ENCODE measurements at regions not wholly inside any gene's neighbourhood (a gene's known extent, or its start where the extent isn't known, plus 50 kb on each side); places are given as distances from the start of the nearest gene placed in this dataset.
"Not testable (repeated sequence)": the region's sequence is repeated elsewhere in the genome, so short reads cannot be mapped to it uniquely, and the experiment has no call there.

GRCh38 chr1:194860248-194861201 lies 1674.1 kb upstream of the B3GALT2 start:
- no peaks in the 10 kb centered on the region for H3K9me3 ChIP-seq (ENCODE audit: insufficient read depth, low read depth, low read length)

DNA sequence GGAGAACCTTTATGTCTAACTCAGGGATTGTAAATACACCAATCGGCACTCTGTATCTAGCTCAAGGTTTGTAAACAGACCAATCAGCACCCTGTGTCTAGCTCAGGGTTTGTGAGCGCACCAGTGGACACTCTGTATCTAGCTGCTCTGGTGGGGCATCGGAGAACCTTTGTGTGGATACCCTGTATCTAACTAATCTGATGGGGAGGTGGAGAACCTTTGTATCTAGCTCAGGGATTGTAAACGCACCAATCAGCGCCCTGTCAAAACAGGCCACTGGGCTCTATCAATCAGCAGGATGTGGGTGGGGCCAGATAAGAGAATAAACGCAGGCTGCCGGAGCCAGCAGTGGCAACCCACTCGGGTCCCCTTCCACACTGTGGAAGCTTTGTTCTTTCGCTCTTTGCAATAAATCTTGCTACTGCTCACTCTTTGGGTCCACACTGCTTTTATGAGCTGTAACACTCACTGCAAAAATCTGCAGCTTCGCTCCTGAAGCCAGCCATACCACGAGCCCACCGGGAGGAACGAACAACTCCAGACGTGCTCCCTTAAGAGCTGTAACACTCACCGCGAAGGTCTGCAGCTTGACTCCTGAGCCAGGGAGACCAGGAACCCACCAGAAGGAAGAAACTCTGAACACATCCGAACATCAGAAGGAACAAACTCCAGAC lies 1673.2 kb upstream of the B3GALT2 start:
- H3K27me3 ChIP-seq (ENCODE audit: insufficient read depth, low read length, poor library complexity, severe bottlenecking); H4K20me1 ChIP-seq (ENCODE audit: insufficient read depth, low read length, poor library complexity, severe bottlenecking); H3K79me2 ChIP-seq (ENCODE audit: insufficient read depth, low read length); H3K9me3 ChIP-seq (ENCODE audit: insufficient read depth, low read depth, low read length); H3F3A ChIP-seq (ENCODE audit: low read depth); H3K9me2 ChIP-seq (replicated peaks; ENCODE audit: low read depth, low read length); H2AFZ ChIP-seq (ENCODE audit: low read length); H3K4me3 ChIP-seq (ENCODE audit: low read length, poor library complexity, severe bottlenecking); H3K36me3 ChIP-seq (ENCODE audit: insufficient read depth, low read length); H3K4me1 ChIP-seq (ENCODE audit: insufficient read depth, low read length, poor library complexity, severe bottlenecking); H3K4me2 ChIP-seq (ENCODE audit: low read depth, low read length, poor library complexity, severe bottlenecking); H3K9ac ChIP-seq (ENCODE audit: low read depth, low read length, poor library complexity, severe bottlenecking): not testable (repeated sequence)

More at GRCh38 chr1:194860248-194861201, 1674.1 kb upstream of the B3GALT2 start:
- no peaks in the 10 kb centered on the region for H3K36me3 ChIP-seq (ENCODE audit: insufficient read depth, low read length)
- H3K4me2 ChIP-seq (ENCODE audit: low read depth, low read length, poor library complexity, severe bottlenecking): no peak overlapping the region
- TF ChIP-seq CTCF (conservative IDR thresholded peaks at IDR 0.05; ENCODE audit: low read length) (no peak), EZH2phosphoT487 (IDR thresholded peaks at IDR 0.05; ENCODE audit: borderline replicate concordance) (no peak)
- H3F3A ChIP-seq (ENCODE audit: low read depth): no peaks in the 10 kb centered on the region
- no peak overlapping the region for H3K4me3 ChIP-seq (ENCODE audit: low read length, poor library complexity, severe bottlenecking)
- H4K20me1 ChIP-seq (ENCODE audit: insufficient read depth, low read length, poor library complexity, severe bottlenecking): no peaks in the 10 kb centered on the region
- no peak overlapping the region for H2AFZ ChIP-seq (ENCODE audit: low read length)
- no peaks in the 10 kb centered on the region for H3K27me3 ChIP-seq (ENCODE audit: insufficient read depth, low read length, poor library complexity, severe bottlenecking)
- H3K9me2 ChIP-seq (replicated peaks; ENCODE audit: low read depth, low read length): no peaks in the 10 kb centered on the region
- H3K9ac ChIP-seq (ENCODE audit: low read depth, low read length, poor library complexity, severe bottlenecking): no peak overlapping the region
- no peaks in the 10 kb centered on the region for H3K4me1 ChIP-seq (ENCODE audit: insufficient read depth, low read length, poor library complexity, severe bottlenecking)
- H3K79me2 ChIP-seq (ENCODE audit: insufficient read depth, low read length): no peaks in the 10 kb centered on the region

- H3K9me3 ChIP-seq (ENCODE audit: insufficient read depth, low read depth, low read length); H3K27me3 ChIP-seq (ENCODE audit: insufficient read depth, low read length, poor library complexity, severe bottlenecking); H2AFZ ChIP-seq (ENCODE audit: low read length); H3K36me3 ChIP-seq (ENCODE audit: insufficient read depth, low read length); H3K4me3 ChIP-seq (ENCODE audit: low read length, poor library complexity, severe bottlenecking); H3K9me2 ChIP-seq (replicated peaks; ENCODE audit: low read depth, low read length); H3K79me2 ChIP-seq (ENCODE audit: insufficient read depth, low read length); H3F3A ChIP-seq (ENCODE audit: low read depth); H3K4me1 ChIP-seq (ENCODE audit: insufficient read depth, low read length, poor library complexity, severe bottlenecking); H4K20me1 ChIP-seq (ENCODE audit: insufficient read depth, low read length, poor library complexity, severe bottlenecking); H3K9ac ChIP-seq (ENCODE audit: low read depth, low read length, poor library complexity, severe bottlenecking); H3K4me2 ChIP-seq (ENCODE audit: low read depth, low read length, poor library complexity, severe bottlenecking): not testable (repeated sequence)
Observed at GRCh38 chr1:194858811-194859480, 1672.5 kb upstream of the B3GALT2 start.

DNA sequence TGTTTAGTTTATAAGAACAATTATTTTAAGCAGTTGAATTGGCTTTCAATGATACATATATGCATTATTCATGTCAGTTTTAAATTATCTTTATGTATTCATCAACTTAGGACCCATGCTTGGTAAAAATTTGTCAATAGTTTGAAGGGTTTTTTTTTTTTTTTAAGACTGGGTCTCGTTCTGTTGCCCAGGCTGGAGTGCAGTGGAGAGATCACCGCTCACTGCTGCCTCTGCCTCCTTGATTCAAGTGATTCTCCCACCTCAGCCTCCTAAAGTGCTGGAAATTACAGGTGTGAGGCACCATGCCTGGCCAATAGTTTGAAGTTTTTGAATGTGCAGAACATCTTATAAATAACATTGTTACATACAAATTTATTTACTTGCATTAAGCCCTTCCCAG lies 1671.0 kb upstream of the B3GALT2 start:
- H3K36me3 ChIP-seq (ENCODE audit: insufficient read depth, low read length): no peaks in the 10 kb centered on the region
- no peaks in the 10 kb centered on the region for H3K4me1 ChIP-seq (ENCODE audit: insufficient read depth, low read length, poor library complexity, severe bottlenecking)
- H3K9me3 ChIP-seq (ENCODE audit: insufficient read depth, low read depth, low read length): no peaks in the 10 kb centered on the region
- H3K79me2 ChIP-seq (ENCODE audit: insufficient read depth, low read length): no peaks in the 10 kb centered on the region
- no peaks in the 10 kb centered on the region for H4K20me1 ChIP-seq (ENCODE audit: insufficient read depth, low read length, poor library complexity, severe bottlenecking)
- H3K9ac ChIP-seq (ENCODE audit: low read depth, low read length, poor library complexity, severe bottlenecking): no peak overlapping the region
- H2AFZ ChIP-seq (ENCODE audit: low read length): no peak overlapping the region
- no peak overlapping the region for H3K4me2 ChIP-seq (ENCODE audit: low read depth, low read length, poor library complexity, severe bottlenecking)
- TF ChIP-seq EZH2phosphoT487 (IDR thresholded peaks at IDR 0.05; ENCODE audit: borderline replicate concordance): no peak
- TF ChIP-seq CTCF (conservative IDR thresholded peaks at IDR 0.05; ENCODE audit: low read length): no peak
- H3K27me3 ChIP-seq (ENCODE audit: insufficient read depth, low read length, poor library complexity, severe bottlenecking): no peaks in the 10 kb centered on the region
- no peaks in the 10 kb centered on the region for H3K9me2 ChIP-seq (replicated peaks; ENCODE audit: low read depth, low read length)
- no peak overlapping the region for H3K4me3 ChIP-seq (ENCODE audit: low read length, poor library complexity, severe bottlenecking)
- no peaks in the 10 kb centered on the region for H3F3A ChIP-seq (ENCODE audit: low read depth)

Data from Loucy (cell line).